Upper lobe of left lung (tissue), 6 donors: ENCODE measurements at regions not wholly inside any gene's neighbourhood (a gene's known extent, or its start where the extent isn't known, plus 50 kb on each side); places are given as distances from the start of the nearest gene placed in this dataset.

Experiments used
- ATAC-seq, 2 donors: fragments of 200-7000 bp; cut with Tn5 transposase; one replicate each; pipeline ENCODE4 v1.9.1; 2022; ENCODE audit warnings: mild to moderate bottlenecking in 2 of 2, moderate library complexity in 2 of 2; ENCODE audit not compliant: low FRiP score in 2 of 2
- DNase-seq, 2 donors: peaks; one replicate each; pipeline ENCODE4 v3.0.0-alpha.2; 2019 to 2020
- H3K27ac ChIP-seq, 4 donors: fragments of 200-600 bp; sonication (generic); one replicate each; pipeline ENCODE4 v1.5.1; 2016 to 2019
- H3K27me3 ChIP-seq, 4 donors: fragments of 200-600 bp; sonication (generic); one replicate each; pipeline ENCODE4 v1.5.1; 2017 to 2019
- H3K36me3 ChIP-seq, 4 donors: fragments of 200-600 bp; sonication (generic); one replicate each; pipeline ENCODE4 v1.5.1; 2016 to 2019
- H3K4me1 ChIP-seq, 4 donors: fragments of 200-600 bp; sonication (generic); one replicate each; pipeline ENCODE4 v1.5.1; 2018 to 2019
- H3K4me3 ChIP-seq, 4 donors: fragments of 200-600 bp; sonication (generic); one replicate each; pipeline ENCODE4 v1.5.1; 2017 to 2019; ENCODE audit warnings: mild to moderate bottlenecking in 2 of 4, moderate library complexity in 1 of 4
- H3K9me3 ChIP-seq, 4 donors: fragments of 200-600 bp; sonication (generic); one replicate each; pipeline ENCODE4 v1.5.1; 2018 to 2019
- EP300 ChIP-seq, 4 donors: sonication (generic); formaldehyde crosslinking; IDR thresholded peaks; one replicate each; pipeline ENCODE4 v1.5.1; 2017; ENCODE audit warnings: antibody characterized with exemption in 4 of 4, control low read depth in 2 of 4
- POLR2A ChIP-seq, 4 donors: fragments of 450-650 bp; IDR thresholded peaks; one replicate each; pipeline ENCODE4 v1.5.1; 2016 to 2017; ENCODE audit warnings: antibody characterized with exemption in 4 of 4, mild to moderate bottlenecking in 2 of 4
- POLR2AphosphoS5 ChIP-seq, 2 donors: sonication (generic); formaldehyde crosslinking; IDR thresholded peaks; one replicate each; pipeline ENCODE4 v1.5.1; 2017; ENCODE audit warnings: antibody characterized with exemption in 2 of 2
- WGBS, 2 donors: methylation state at CpG; one replicate each; pipeline ENCODE4 v1.1.5; 2017 to 2018; 5-methylcytosine and 5-hydroxymethylcytosine counted together
- small RNA-seq, 4 donors: library from RNA; depleted of rRNA; stranded (forward); fragments of <200 nt; gene quantifications; one replicate each; pipeline ENCODE3, GENCODE V24; 2016
- TF ChIP-seq, protein P1 (sequence below), 6 experiments: fragments of 450-650 bp in 4 of 6; fragments of 200-600 bp in 2 of 6; sonication (generic) in 2 of 6; IDR thresholded peaks; one replicate each; pipeline ENCODE4 v1.5.1; 2016 to 2019; ENCODE audit warnings: antibody characterized with exemption in 6 of 6
- donor health status: DM: no; HTN: no; CAD: no; lungs with moderate emphysema.
- donor health status: DM: no; HTN: yes; CAD: no; lungs with severe emphysema.

DNA sequence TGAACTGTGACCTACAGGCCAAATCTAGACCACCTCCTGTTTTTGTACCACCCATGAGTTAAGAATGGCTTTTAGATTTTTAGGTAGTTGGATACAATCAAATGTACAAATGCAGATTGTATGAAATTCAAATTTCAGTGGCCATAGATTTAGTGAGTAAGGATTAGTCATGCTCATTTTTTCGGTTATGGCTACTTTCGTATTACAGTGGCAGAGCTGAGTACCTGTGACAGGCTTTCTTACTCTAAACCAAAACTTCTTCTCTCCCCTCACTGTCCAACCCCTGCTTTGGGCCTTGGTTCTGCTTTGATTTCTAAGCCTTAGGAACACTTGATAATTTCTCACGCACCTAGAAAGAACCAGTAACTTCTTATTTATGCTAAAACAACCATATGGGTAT, 82.1 kb downstream of the CDC42EP3 start:
- Histone ChIP-seq H3K9me3 (no peaks in the 10 kb centered on the region), H3K4me1 (peaks cover 25 to 44% (median 38%) of the 10 kb centered on the region in 4 donors), H3K36me3 (no peaks in the 10 kb centered on the region), H3K27ac (peak overlapping the region in 3 of 4 donors; percentile 4 to 54 (median 25)), H3K4me3 (no peak overlapping the region), H3K27me3 (no peaks in the 10 kb centered on the region)
- no peak for DNase-seq
- 87 to 93% methylated on average over 3 of the region's 3 CpGs for WGBS, 2 donors
- no peak for ATAC-seq
- TF ChIP-seq EP300 (IDR thresholded peaks at IDR 0.05), result no peak
- TF ChIP-seq POLR2AphosphoS5 (IDR thresholded peaks at IDR 0.05), result no peak
- TF ChIP-seq, protein P1, sequence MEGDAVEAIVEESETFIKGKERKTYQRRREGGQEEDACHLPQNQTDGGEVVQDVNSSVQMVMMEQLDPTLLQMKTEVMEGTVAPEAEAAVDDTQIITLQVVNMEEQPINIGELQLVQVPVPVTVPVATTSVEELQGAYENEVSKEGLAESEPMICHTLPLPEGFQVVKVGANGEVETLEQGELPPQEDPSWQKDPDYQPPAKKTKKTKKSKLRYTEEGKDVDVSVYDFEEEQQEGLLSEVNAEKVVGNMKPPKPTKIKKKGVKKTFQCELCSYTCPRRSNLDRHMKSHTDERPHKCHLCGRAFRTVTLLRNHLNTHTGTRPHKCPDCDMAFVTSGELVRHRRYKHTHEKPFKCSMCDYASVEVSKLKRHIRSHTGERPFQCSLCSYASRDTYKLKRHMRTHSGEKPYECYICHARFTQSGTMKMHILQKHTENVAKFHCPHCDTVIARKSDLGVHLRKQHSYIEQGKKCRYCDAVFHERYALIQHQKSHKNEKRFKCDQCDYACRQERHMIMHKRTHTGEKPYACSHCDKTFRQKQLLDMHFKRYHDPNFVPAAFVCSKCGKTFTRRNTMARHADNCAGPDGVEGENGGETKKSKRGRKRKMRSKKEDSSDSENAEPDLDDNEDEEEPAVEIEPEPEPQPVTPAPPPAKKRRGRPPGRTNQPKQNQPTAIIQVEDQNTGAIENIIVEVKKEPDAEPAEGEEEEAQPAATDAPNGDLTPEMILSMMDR (IDR thresholded peaks at IDR 0.05), result no peak
- TF ChIP-seq POLR2A (IDR thresholded peaks at IDR 0.05), result no peak

DNA sequence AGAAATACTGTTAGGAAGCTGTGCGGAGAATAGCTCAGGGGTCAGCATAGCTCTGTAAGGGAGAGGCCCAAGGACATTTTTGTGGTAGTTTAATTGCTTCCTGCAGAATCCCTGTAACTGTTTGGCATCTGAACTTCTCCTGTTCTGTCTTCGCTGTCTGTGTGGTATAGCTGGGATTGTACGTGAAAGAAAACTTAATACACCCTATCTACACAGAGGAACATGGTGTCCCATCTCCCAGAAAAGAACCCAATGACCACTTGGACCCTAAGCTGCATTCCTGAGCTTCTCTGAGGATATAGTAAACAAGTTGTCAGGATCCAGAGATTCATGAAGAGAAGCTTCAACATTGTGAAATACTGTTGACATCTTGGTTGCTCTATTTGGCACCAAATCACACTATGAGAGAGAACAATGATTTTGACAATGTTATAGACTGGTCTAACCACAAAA, 81.3 kb downstream of the CDC42EP3 start:
- 69 to 71% methylated on average over 3 of the region's 3 CpGs for WGBS, 2 donors
- peak in 2 of 4 donors; percentile 47 to 82 for TF ChIP-seq EP300 (IDR thresholded peaks at IDR 0.05)
- TF ChIP-seq POLR2AphosphoS5 (IDR thresholded peaks at IDR 0.05), result peak; percentile 37 to 52
- TF ChIP-seq, protein P1 (IDR thresholded peaks at IDR 0.05), result no peak
- no peak for TF ChIP-seq POLR2A (IDR thresholded peaks at IDR 0.05)
- DNase-seq (no peak), ATAC-seq (peak; percentile 75 to 84)
- H3K27me3 ChIP-seq, result no peaks in the 10 kb centered on the region
- no peaks in the 10 kb centered on the region for H3K9me3 ChIP-seq
- H3K4me3 ChIP-seq, result no peak overlapping the region
- H3K4me1 ChIP-seq, result peaks cover 25 to 36% (median 33%) of the 10 kb centered on the region in 4 donors
- peak overlapping the region in 1 of 4 donors; percentile 25 for H3K27ac ChIP-seq
- no peaks in the 10 kb centered on the region for H3K36me3 ChIP-seq

Small RNA genes in the stretch of these regions (small RNA-seq; reads per million reads assigned to genes)
- gene RNU6-1116P, result 0 reads per million in 4 donors
